Ammon's horn (tissue), 1 donor: ENCODE measurements at regions not wholly inside any gene's neighbourhood (a gene's known extent, or its start where the extent isn't known, plus 50 kb on each side); places are given as distances from the start of the nearest gene placed in this dataset.

Experiments used
- DNase-seq: peaks from one replicate; pipeline ENCODE4 v3.0.0-alpha.2; 2016; ENCODE audit warnings: low spot score

DNA sequence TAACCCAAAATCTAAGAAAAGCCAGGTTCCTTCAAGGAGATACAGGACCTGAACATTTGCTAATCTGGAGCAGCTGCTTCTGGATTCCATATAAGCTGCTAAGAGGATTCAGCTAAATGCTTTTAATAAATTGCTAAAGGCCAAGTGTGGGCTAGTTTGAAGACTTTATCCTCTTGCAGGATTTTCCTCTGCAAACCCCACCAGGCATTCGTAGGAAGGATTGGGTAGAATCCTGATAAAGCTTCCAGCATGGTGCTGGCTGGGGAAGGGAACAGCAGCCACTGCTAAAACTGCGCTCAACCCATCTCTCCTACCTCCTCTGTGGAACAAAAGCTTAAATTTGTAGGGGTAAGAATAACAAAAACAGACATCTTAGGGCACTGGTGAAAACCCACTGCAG lies 61.3 kb upstream of the TAB3 start:
- no peak for DNase-seq

DNA sequence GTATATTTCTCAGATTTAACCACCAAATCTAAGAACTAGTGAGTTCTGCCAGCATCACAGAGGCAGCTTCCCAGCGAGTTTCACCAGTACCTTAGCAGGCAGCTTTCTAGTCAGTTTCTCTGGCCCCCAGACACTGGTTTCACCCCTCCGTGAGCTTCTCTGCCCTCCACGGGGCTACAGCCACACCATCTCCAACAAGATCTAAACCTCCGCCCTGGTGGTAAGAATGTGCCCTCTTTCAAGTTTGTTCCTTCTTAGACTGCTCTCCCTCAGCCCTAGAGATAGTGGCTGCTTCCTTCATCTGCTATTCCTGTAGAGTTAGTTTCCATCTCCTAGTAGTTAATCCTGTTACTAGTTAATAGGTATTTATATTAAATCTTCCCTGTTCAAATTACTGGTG lies 60.5 kb upstream of the TAB3 start:
- no peak for DNase-seq

DNA sequence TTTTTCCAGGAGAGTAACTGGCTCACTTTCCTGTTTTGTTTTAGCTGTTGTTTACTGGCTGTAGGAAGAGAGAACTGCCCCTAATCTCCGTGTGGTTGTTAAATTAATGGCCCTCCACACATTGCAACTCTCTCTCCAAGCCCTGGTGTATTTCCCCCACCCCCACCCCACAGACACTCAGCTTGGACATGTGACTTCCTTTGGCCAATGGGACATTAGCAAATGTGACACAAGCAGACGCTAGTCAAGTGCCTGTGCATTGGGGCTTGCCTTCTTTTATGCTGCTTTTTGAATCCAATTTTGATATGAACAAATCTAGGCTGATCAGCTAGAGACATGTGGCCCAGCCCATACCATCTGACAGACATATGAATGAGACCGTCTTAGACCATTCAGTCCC lies 59.6 kb upstream of the TAB3 start:
- no peak for DNase-seq

DNA sequence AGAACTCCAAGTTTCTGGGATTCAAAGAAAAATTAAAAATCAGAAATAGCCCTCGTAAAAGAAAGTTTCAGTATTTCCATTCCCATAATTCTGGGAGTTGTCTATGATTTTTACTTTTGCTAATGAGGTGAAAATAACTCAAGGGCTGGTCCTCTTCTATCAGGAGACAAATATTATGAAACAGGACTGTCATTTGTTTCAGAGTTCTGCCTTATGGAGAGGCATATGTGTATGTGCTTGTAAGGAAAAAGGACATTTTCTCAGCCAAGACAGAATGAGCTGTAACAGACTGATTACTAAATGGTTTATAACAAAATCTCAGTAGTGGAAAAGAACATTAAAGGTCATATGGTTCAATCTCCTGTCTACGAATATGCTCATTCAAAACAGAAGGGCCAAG lies 59.0 kb upstream of the TAB3 start:
- no peak for DNase-seq

DNA sequence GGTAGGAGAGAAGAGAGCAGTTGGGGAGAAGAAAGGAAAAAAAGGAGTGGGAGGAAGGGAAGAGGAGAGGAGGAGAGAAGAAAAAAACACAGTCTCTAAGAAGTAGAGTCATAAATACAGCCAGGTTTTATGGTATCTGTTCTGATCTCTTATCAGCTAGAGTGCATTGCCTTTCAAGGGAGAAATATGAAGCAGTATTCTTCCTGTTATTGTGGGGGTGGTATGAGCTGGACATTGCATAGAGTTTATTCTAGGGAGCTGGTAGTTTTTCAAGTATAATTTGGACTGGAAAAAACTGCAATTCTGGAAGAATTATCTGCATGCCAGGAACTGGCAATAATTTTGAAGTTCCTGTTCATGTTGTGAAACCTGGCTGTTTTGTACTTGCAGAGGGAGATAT lies 54.9 kb upstream of the TAB3 start:
- DNase-seq = no peak

DNA sequence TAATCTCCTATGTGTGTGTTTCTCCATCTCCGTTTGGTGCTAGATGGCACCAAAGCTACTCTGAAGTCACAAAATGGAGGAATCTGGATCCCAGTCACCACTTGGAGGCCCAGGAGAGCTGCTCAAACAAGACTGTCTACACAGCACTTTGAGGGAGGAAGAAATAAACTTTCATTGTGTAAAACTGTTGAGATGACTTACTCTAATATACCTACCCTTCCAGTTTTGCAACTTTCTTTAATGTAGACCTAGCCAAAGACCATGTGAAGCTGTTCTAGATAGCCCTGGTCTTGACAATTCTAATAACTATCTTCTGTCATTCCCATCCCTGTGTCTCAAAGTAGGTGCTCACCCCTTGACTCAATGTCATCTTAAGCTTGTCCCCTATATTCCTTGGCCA lies 52.8 kb upstream of the TAB3 start:
- DNase-seq = no peak

DNA sequence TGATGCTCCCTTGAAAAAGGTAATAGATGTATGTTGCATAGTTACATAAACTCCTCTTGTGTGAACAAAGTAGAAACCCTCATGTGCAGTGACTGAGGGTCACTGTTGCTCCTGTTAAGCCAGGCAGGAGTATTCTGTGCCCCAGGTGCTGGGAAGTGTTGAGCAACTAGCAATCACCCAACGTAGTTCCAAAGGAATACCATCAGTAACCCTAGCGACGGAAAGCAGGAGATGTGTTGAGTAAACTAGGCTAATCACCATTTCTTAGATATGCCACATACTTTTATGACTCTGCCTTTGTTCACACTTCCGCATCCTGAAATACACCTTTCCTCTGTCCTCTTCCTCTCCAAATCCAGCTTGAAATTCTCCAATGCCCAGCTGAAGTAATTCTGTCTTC lies 50.9 kb upstream of the TAB3 start:
- DNase-seq = no peak
